ENCODE measurements at regions not wholly inside any gene's neighbourhood (a gene's known extent, or its start where the extent isn't known, plus 50 kb on each side); places are given as distances from the start of the nearest gene placed in this dataset.

- TF ChIP-seq CTCF (IDR thresholded peaks at IDR 0.05) (peak; percentile 18; the same call in 1 of the 2 replicates), SIN3A (IDR thresholded peaks at IDR 0.05; ENCODE audit: borderline replicate concordance, insufficient read depth, low read depth, low read length) (no peak), POLR2AphosphoS5 (IDR thresholded peaks at IDR 0.05; ENCODE audit: low read depth, low read length) (no peak), TCF7L2 (IDR thresholded peaks at IDR 0.05; ENCODE audit: low read depth, low read length) (no peak)
- TF ChIP-seq, protein P1, sequence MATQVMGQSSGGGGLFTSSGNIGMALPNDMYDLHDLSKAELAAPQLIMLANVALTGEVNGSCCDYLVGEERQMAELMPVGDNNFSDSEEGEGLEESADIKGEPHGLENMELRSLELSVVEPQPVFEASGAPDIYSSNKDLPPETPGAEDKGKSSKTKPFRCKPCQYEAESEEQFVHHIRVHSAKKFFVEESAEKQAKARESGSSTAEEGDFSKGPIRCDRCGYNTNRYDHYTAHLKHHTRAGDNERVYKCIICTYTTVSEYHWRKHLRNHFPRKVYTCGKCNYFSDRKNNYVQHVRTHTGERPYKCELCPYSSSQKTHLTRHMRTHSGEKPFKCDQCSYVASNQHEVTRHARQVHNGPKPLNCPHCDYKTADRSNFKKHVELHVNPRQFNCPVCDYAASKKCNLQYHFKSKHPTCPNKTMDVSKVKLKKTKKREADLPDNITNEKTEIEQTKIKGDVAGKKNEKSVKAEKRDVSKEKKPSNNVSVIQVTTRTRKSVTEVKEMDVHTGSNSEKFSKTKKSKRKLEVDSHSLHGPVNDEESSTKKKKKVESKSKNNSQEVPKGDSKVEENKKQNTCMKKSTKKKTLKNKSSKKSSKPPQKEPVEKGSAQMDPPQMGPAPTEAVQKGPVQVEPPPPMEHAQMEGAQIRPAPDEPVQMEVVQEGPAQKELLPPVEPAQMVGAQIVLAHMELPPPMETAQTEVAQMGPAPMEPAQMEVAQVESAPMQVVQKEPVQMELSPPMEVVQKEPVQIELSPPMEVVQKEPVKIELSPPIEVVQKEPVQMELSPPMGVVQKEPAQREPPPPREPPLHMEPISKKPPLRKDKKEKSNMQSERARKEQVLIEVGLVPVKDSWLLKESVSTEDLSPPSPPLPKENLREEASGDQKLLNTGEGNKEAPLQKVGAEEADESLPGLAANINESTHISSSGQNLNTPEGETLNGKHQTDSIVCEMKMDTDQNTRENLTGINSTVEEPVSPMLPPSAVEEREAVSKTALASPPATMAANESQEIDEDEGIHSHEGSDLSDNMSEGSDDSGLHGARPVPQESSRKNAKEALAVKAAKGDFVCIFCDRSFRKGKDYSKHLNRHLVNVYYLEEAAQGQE (IDR thresholded peaks at IDR 0.05; ENCODE audit: insufficient read depth in 1 of 2, low read depth in 2 of 2, low read length in 1 of 2) = no peak
These were observed 100.7 kb upstream of the ZDHHC15 start for GRCh38 chrX:75623535-75623934.
